ENCODE measurements at regions not wholly inside any gene's neighbourhood (a gene's known extent, or its start where the extent isn't known, plus 50 kb on each side); places are given as distances from the start of the nearest gene placed in this dataset.
A peak's percentile ranks its signal among the peaks of the same experiment; 100 is the strongest.

DNA sequence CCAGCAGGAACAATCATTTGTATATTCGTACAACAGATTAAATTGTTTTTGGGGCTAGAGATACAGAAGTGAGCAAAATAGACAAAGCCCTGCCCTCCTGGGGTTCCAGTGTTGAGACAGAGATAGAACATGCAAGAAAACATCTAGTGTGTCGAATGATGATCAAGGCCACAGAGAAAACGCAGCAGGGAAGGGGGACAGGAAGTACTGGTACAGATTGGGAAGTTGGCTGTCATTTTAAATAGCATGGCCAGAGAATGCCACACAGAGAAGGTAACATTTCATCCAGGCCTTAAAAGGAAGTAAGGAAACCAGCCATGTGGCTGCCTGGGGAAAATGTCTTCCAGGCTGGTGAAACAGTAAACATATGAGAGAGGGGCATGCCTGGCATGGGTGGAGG is 202.6 kb upstream of the MYLIP start:
- H3K79me2 ChIP-seq (ENCODE audit: insufficient read depth) = no peaks in the 10 kb centered on the region
- no peak for TF ChIP-seq EZH2phosphoT487 (IDR thresholded peaks at IDR 0.05; ENCODE audit: insufficient read depth, low read depth)
- no peaks in the 10 kb centered on the region for H3K36me3 ChIP-seq (ENCODE audit: low read depth)
- in situ Hi-C loops (cut with MboI) = no loop called here
- H3K4me2 ChIP-seq (ENCODE audit: unreplicated experiment) = no peak overlapping the region
- H3K4me1 ChIP-seq (ENCODE audit: insufficient read depth) = peaks cover 22% of the 10 kb centered on the region
- H3K9ac ChIP-seq = no peak overlapping the region
- no peaks in the 10 kb centered on the region for H3K9me3 ChIP-seq (ENCODE audit: low read depth)
- H2AFZ ChIP-seq = no peak overlapping the region
- H3K9me2 ChIP-seq (ENCODE audit: insufficient read depth) = no peaks in the 10 kb centered on the region
- no peak overlapping the region for H3K4me3 ChIP-seq
- peaks cover 20% of the 10 kb centered on the region; the same call in 1 of the 2 replicates for H3F3A ChIP-seq (ENCODE audit: insufficient read depth)
- H4K20me1 ChIP-seq (ENCODE audit: insufficient read depth) = no peaks in the 10 kb centered on the region
- no peak overlapping the region for H3K27ac ChIP-seq
- 68 to 70% methylated on average over 3 of the region's 3 CpGs for WGBS, 2 experiments (ENCODE audit: low coverage in 1 of 2, low lambda C conversion rate in 2 of 2, missing lambda C conversion rate in 2 of 2)
- no peak for DNase-seq
- H3K27me3 ChIP-seq (replicated peaks; ENCODE audit: insufficient read depth) = no peaks in the 10 kb centered on the region

GRCh38 chr6:15924893-15925292 is 204.0 kb upstream of the MYLIP start:
- no peaks in the 10 kb centered on the region for H3K79me2 ChIP-seq (ENCODE audit: insufficient read depth)
- no peaks in the 10 kb centered on the region for H3K9me2 ChIP-seq (ENCODE audit: insufficient read depth)
- no peak overlapping the region for H3K4me3 ChIP-seq
- H4K20me1 ChIP-seq (ENCODE audit: insufficient read depth) = no peaks in the 10 kb centered on the region
- no peak overlapping the region for H3K9ac ChIP-seq
- no peak for DNase-seq
- no peaks in the 10 kb centered on the region for H3K9me3 ChIP-seq (ENCODE audit: low read depth)
- H3K36me3 ChIP-seq (ENCODE audit: low read depth) = no peaks in the 10 kb centered on the region
- no peaks in the 10 kb centered on the region for H3K27me3 ChIP-seq (replicated peaks; ENCODE audit: insufficient read depth)
- H3K27ac ChIP-seq = no peak overlapping the region
- in situ Hi-C loops (cut with MboI) = no loop called here
- peaks cover 22% of the 10 kb centered on the region for H3K4me1 ChIP-seq (ENCODE audit: insufficient read depth)
- no peak overlapping the region for H2AFZ ChIP-seq
- no peak overlapping the region for H3K4me2 ChIP-seq (ENCODE audit: unreplicated experiment)
- no peak for TF ChIP-seq EZH2phosphoT487 (IDR thresholded peaks at IDR 0.05; ENCODE audit: insufficient read depth, low read depth)
- no peak for TF ChIP-seq EZH2 (IDR thresholded peaks at IDR 0.05; ENCODE audit: insufficient read depth, poor library complexity, severe bottlenecking)
- peaks cover 20% of the 10 kb centered on the region; the same call in 1 of the 2 replicates for H3F3A ChIP-seq (ENCODE audit: insufficient read depth)

- H3K36me3 ChIP-seq (ENCODE audit: low read depth) = no peaks in the 10 kb centered on the region
- H4K20me1 ChIP-seq (ENCODE audit: insufficient read depth) = no peaks in the 10 kb centered on the region
- in situ Hi-C loops (cut with MboI) = no loop called here
- H3K4me1 ChIP-seq (ENCODE audit: insufficient read depth) = peaks cover 17% of the 10 kb centered on the region
- H3K4me2 ChIP-seq (ENCODE audit: unreplicated experiment) = peak overlapping the region; percentile 55
- no peak overlapping the region for H3K9ac ChIP-seq
- no peaks in the 10 kb centered on the region for H3K27me3 ChIP-seq (replicated peaks; ENCODE audit: insufficient read depth)
- TF ChIP-seq EZH2 (IDR thresholded peaks at IDR 0.05; ENCODE audit: insufficient read depth, poor library complexity, severe bottlenecking) = no peak
- TF ChIP-seq EZH2phosphoT487 (IDR thresholded peaks at IDR 0.05; ENCODE audit: insufficient read depth, low read depth) = no peak
- H3K9me3 ChIP-seq (ENCODE audit: low read depth) = no peaks in the 10 kb centered on the region
- H3K79me2 ChIP-seq (ENCODE audit: insufficient read depth) = no peaks in the 10 kb centered on the region
- H3K9me2 ChIP-seq (ENCODE audit: insufficient read depth) = no peaks in the 10 kb centered on the region
- WGBS, 2 experiments (ENCODE audit: low coverage in 1 of 2, low lambda C conversion rate in 2 of 2, missing lambda C conversion rate in 2 of 2) = 53 to 54% methylated on average over 7 of the region's 7 CpGs
- no peak overlapping the region for H2AFZ ChIP-seq
- H3K27ac ChIP-seq = 0 out of 2 replicates have a peak overlapping the region, but pooled peaks have one; percentile 4
- H3K4me3 ChIP-seq = no peak overlapping the region
- DNase-seq = peak; percentile 71
- peaks cover 20% of the 10 kb centered on the region; the same call in 1 of the 2 replicates for H3F3A ChIP-seq (ENCODE audit: insufficient read depth)
These were observed 206.2 kb upstream of the MYLIP start for GRCh38 chr6:15922510-15923250.

GRCh38 chr6:15921243-15921642 is 207.6 kb upstream of the MYLIP start:
- in situ Hi-C loops (cut with MboI) = no loop called here
- no peak overlapping the region for H3K4me2 ChIP-seq (ENCODE audit: unreplicated experiment)

More at GRCh38 chr6:15921243-15921642, 207.6 kb upstream of the MYLIP start:
- Histone ChIP-seq H3K9me2 (ENCODE audit: insufficient read depth) (no peaks in the 10 kb centered on the region), H2AFZ (no peak overlapping the region), H3K9me3 (ENCODE audit: low read depth) (no peaks in the 10 kb centered on the region), H3K36me3 (ENCODE audit: low read depth) (no peaks in the 10 kb centered on the region), H3K27me3 (replicated peaks; ENCODE audit: insufficient read depth) (no peaks in the 10 kb centered on the region), H4K20me1 (ENCODE audit: insufficient read depth) (no peaks in the 10 kb centered on the region), H3K4me3 (no peak overlapping the region), H3K4me1 (ENCODE audit: insufficient read depth) (peaks cover 15% of the 10 kb centered on the region), H3K9ac (no peak overlapping the region), H3K79me2 (ENCODE audit: insufficient read depth) (no peaks in the 10 kb centered on the region), H3F3A (ENCODE audit: insufficient read depth) (peaks cover 20% of the 10 kb centered on the region; the same call in 1 of the 2 replicates), H3K27ac (no peak overlapping the region)
- TF ChIP-seq EZH2phosphoT487 (IDR thresholded peaks at IDR 0.05; ENCODE audit: insufficient read depth, low read depth) (no peak), EZH2 (IDR thresholded peaks at IDR 0.05; ENCODE audit: insufficient read depth, poor library complexity, severe bottlenecking) (no peak)
- no peak for DNase-seq
- 90 to 94% methylated on average over 2 of the region's 2 CpGs for WGBS, 2 experiments (ENCODE audit: low coverage in 1 of 2, low lambda C conversion rate in 2 of 2, missing lambda C conversion rate in 2 of 2)

Data from GM23248 (cell line).